Esophagus squamous epithelium (tissue), 5 donors: ENCODE measurements at regions not wholly inside any gene's neighbourhood (a gene's known extent, or its start where the extent isn't known, plus 50 kb on each side); places are given as distances from the start of the nearest gene placed in this dataset.

ENCODE experiments used
- DNase-seq: peaks from one replicate; lab custom pipeline; 2025; lab: John Stamatoyannopoulos, UW
- H3K27ac ChIP-seq, 4 donors: fragments of 200-600 bp; sonication (generic); one replicate each; pipeline ENCODE4 v1.5.1; 2016 to 2019; ENCODE audit warnings: mild to moderate bottlenecking in 1 of 4
- H3K27me3 ChIP-seq, 4 donors: fragments of 200-600 bp; sonication (generic); 1 replicate in 3 of 4; 2 replicates in 1 of 4; pipeline versions ENCODE4 v1.5.1 to v1.6.0; 2017 to 2021; ENCODE audit warnings: antibody characterized with exemption in 1 of 4
- H3K36me3 ChIP-seq, 3 donors: fragments of 200-600 bp; sonication (generic); one replicate each; pipeline ENCODE4 v1.5.1; 2016 to 2019
- H3K4me1 ChIP-seq, 3 donors: fragments of 200-600 bp; sonication (generic); one replicate each; pipeline ENCODE4 v1.5.1; 2017 to 2019
- H3K4me3 ChIP-seq, 4 donors: fragments of 200-600 bp; sonication (generic); 1 replicate in 3 of 4; 2 replicates in 1 of 4; pipeline ENCODE4 v1.5.1; 2016 to 2019; ENCODE audit warnings: mild to moderate bottlenecking in 2 of 4, moderate library complexity in 1 of 4
- H3K9me3 ChIP-seq, 3 donors: fragments of 200-600 bp; sonication (generic); one replicate each; pipeline ENCODE4 v1.5.1; 2016 to 2019
- CTCF ChIP-seq, 6 experiments: fragments of 450-650 bp in 4 of 6; fragments of 200-600 bp in 2 of 6; sonication (generic) in 2 of 6; IDR thresholded peaks; one replicate each; pipeline ENCODE4 v1.5.1; 2016 to 2019; ENCODE audit warnings: antibody characterized with exemption in 6 of 6, mild to moderate bottlenecking in 4 of 6, moderate library complexity in 4 of 6
- POLR2A ChIP-seq, 4 donors: fragments of 450-650 bp; IDR thresholded peaks; one replicate each; pipeline ENCODE4 v1.6.1; 2017; ENCODE audit warnings: antibody characterized with exemption in 4 of 4, mild to moderate bottlenecking in 4 of 4, moderate library complexity in 3 of 4
- WGBS, 2 donors: methylation state at CpG; one replicate each; pipeline ENCODE4 v1.1.5; 2018; 5-methylcytosine and 5-hydroxymethylcytosine counted together
- intact Hi-C: fragments of 100-400 bp; cut with DNase I; formaldehyde crosslinking; loops from one replicate; pipeline ENCODE4 v1.15.0; 2022
- donor health status: DM: yes; HTN: yes; CAD: no.

DNA sequence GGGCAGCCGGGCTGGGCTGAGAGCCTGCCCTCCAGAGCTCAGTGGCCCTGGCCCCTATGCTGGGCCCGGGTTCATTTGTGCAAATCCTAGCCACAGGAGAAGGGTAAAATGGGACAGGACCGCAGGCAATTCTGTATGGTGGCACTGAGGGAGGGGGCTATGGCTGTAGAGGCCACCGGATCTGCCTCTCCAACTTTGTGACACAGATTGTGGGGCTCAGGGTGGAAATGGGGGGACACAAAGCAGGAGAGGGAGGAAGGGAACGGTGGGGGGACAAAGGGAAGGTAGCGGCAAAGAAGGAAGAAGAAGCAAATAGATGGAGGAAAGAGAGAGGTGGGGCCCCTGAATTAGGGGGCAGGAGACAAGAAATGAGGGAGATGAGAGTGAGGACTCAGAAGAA lies 201.1 kb downstream of the SMAD2 start:
- WGBS, 2 donors = 90% methylated on average over 3 to 4 of the region's 6 CpGs
- intact Hi-C loops = no loop called here

GRCh38 chr18:47728921-47729320 lies 201.5 kb downstream of the SMAD2 start:
- Histone ChIP-seq H3K27me3 (peaks cover 0 to 68% (median 0%) of the 10 kb centered on the region in 4 donors), H3K36me3 (no peaks in the 10 kb centered on the region), H3K9me3 (no peaks in the 10 kb centered on the region), H3K4me3 (no peak overlapping the region), H3K4me1 (no peaks in the 10 kb centered on the region), H3K27ac (no peak overlapping the region)
- TF ChIP-seq POLR2A (IDR thresholded peaks at IDR 0.05) = no peak
- TF ChIP-seq CTCF (IDR thresholded peaks at IDR 0.05) = no peak
- intact Hi-C loops = no loop called here
- WGBS, 2 donors = 91% methylated on average over 2 of the region's 2 CpGs
- no peak for DNase-seq

More for the DNA sequence above, 201.1 kb downstream of the SMAD2 start:
- no peak for TF ChIP-seq CTCF (IDR thresholded peaks at IDR 0.05)
- TF ChIP-seq POLR2A (IDR thresholded peaks at IDR 0.05) = no peak
- H3K4me3 ChIP-seq = no peak overlapping the region
- H3K4me1 ChIP-seq = no peaks in the 10 kb centered on the region
- no peaks in the 10 kb centered on the region for H3K9me3 ChIP-seq
- peaks cover 0 to 69% (median 0%) of the 10 kb centered on the region in 4 donors for H3K27me3 ChIP-seq
- H3K36me3 ChIP-seq = no peaks in the 10 kb centered on the region
- DNase-seq = no peak
- no peak overlapping the region for H3K27ac ChIP-seq

DNA sequence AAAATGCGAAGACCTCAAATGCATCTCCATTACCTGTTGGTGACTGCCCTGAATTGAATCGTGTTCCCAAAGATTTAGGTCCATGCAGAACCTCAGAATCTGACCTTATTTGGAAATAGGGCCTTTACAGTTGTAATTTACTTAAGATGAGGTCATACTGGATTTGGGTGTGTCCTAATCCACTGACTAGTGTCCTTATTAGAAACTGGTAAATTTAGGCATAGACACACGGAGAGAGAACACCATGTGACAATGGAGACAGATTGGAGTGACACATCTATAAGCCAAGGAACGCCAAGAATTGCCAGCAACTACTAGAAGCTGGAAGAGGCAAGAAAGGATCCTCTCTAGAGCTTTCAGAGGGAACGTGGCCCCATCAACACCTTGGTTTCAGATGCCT lies 203.1 kb downstream of the SMAD2 start:
- H3K9me3 ChIP-seq = no peaks in the 10 kb centered on the region
- DNase-seq = no peak
- 63 to 67% methylated on average over 5 of the region's 5 CpGs for WGBS, 2 donors
- no peaks in the 10 kb centered on the region for H3K4me1 ChIP-seq
- no peak overlapping the region for H3K4me3 ChIP-seq
- TF ChIP-seq CTCF (IDR thresholded peaks at IDR 0.05) (no peak), POLR2A (IDR thresholded peaks at IDR 0.05) (no peak)
- no peak overlapping the region for H3K27ac ChIP-seq
- intact Hi-C loops = no loop called here
- no peaks in the 10 kb centered on the region for H3K36me3 ChIP-seq
- peaks cover 0 to 61% (median 0%) of the 10 kb centered on the region in 4 donors for H3K27me3 ChIP-seq

- Histone ChIP-seq H3K9me3 (no peaks in the 10 kb centered on the region), H3K27ac (no peak overlapping the region), H3K4me1 (no peaks in the 10 kb centered on the region), H3K4me3 (no peak overlapping the region), H3K27me3 (peaks cover 0 to 56% (median 0%) of the 10 kb centered on the region in 4 donors), H3K36me3 (no peaks in the 10 kb centered on the region)
- TF ChIP-seq CTCF (IDR thresholded peaks at IDR 0.05) = no peak
- TF ChIP-seq POLR2A (IDR thresholded peaks at IDR 0.05) = no peak
- WGBS, 2 donors = 20 to 57% methylated on average over 1 of the region's 1 CpG
- intact Hi-C loops = no loop called here
- no peak for DNase-seq
Observed at GRCh38 chr18:47726550-47726949, 203.9 kb downstream of the SMAD2 start.

- Histone ChIP-seq H3K4me3 (no peak overlapping the region), H3K9me3 (no peaks in the 10 kb centered on the region), H3K4me1 (no peaks in the 10 kb centered on the region), H3K27ac (no peak overlapping the region), H3K36me3 (no peaks in the 10 kb centered on the region), H3K27me3 (peaks cover 0 to 47% (median 0%) of the 10 kb centered on the region in 4 donors)
- intact Hi-C loops = no loop called here
- WGBS, 2 donors = 81 to 89% methylated on average over 3 of the region's 3 CpGs
- DNase-seq = no peak
- TF ChIP-seq POLR2A (IDR thresholded peaks at IDR 0.05) = no peak
- TF ChIP-seq CTCF (IDR thresholded peaks at IDR 0.05) = no peak
Observed at GRCh38 chr18:47725656-47726055, 204.8 kb downstream of the SMAD2 start.
